HAP-1 (cell line): ENCODE measurements at regions not wholly inside any gene's neighbourhood (a gene's known extent, or its start where the extent isn't known, plus 50 kb on each side); places are given as distances from the start of the nearest gene placed in this dataset.
"Not testable (repeated sequence)": the region's sequence is repeated elsewhere in the genome, so short reads cannot be mapped to it uniquely, and the experiment has no call there.

Experiments used
- DNase-seq, 2 experiments: peaks; one replicate each; pipeline ENCODE4 v3.0.0-alpha.2; 2016 to 2020; ENCODE audit warnings: low spot score in 2 of 2
- H3K27me3 ChIP-seq: fragments of 250-450 bp; sonication (Bioruptor Pico); 2 replicates; pipeline ENCODE4 v1.5.1; 2020; ENCODE audit warnings: low read depth, mild to moderate bottlenecking, moderate library complexity
- H3K36me3 ChIP-seq: fragments of 250-450 bp; sonication (Bioruptor Pico); replicated peaks from 2 replicates; pipeline ENCODE4 v1.5.1; 2020; ENCODE audit warnings: mild to moderate bottlenecking
- H3K4me1 ChIP-seq: fragments of 250-450 bp; sonication (Bioruptor Pico); 2 replicates; pipeline ENCODE4 v1.5.1; 2020; ENCODE audit warnings: mild to moderate bottlenecking
- H3K4me3 ChIP-seq: fragments of 250-450 bp; sonication (Bioruptor Pico); 2 replicates; pipeline ENCODE4 v1.5.1; 2020; ENCODE audit warnings: mild to moderate bottlenecking, moderate library complexity
- H3K9me3 ChIP-seq: fragments of 250-450 bp; sonication (Bioruptor Pico); 2 replicates; pipeline ENCODE4 v1.5.1; 2020; ENCODE audit warnings: mild to moderate bottlenecking, moderate library complexity
- in situ Hi-C: fragments of 300-500 bp; cut with MboI; formaldehyde crosslinking; loops from 3 replicates; pipeline ENCODE4 v1.14.3; 2020; ENCODE audit warnings: low sequenced_read_pairs, inconsistent platforms, mixed read lengths

- no peaks in the 10 kb centered on the region for H3K4me1 ChIP-seq
- in situ Hi-C loops = no loop called here
- H3K36me3 ChIP-seq = no peaks in the 10 kb centered on the region
- DNase-seq = no peak
- no peak overlapping the region for H3K4me3 ChIP-seq
- no peaks in the 10 kb centered on the region for H3K9me3 ChIP-seq
- H3K27me3 ChIP-seq = no peaks in the 10 kb centered on the region
Observed at GRCh38 chr17:52986056-52986662, 827.6 kb upstream of the CA10 start.

GRCh38 chr17:52982331-52982730 is 823.8 kb upstream of the CA10 start:
- Histone ChIP-seq H3K27me3 (no peaks in the 10 kb centered on the region), H3K9me3 (no peaks in the 10 kb centered on the region), H3K36me3 (no peaks in the 10 kb centered on the region), H3K4me1 (no peaks in the 10 kb centered on the region), H3K4me3 (no peak overlapping the region)
- in situ Hi-C loops = no loop called here
- no peak for DNase-seq

GRCh38 chr17:52979921-52980320 is 821.4 kb upstream of the CA10 start:
- H3K36me3 ChIP-seq = no peaks in the 10 kb centered on the region
- H3K9me3 ChIP-seq = no peaks in the 10 kb centered on the region
- in situ Hi-C loops = no loop called here
- DNase-seq = no peak
- H3K4me1 ChIP-seq = no peaks in the 10 kb centered on the region
- H3K4me3 ChIP-seq = no peak overlapping the region
- H3K27me3 ChIP-seq = no peaks in the 10 kb centered on the region

GRCh38 chr17:52965856-52966255 is 807.3 kb upstream of the CA10 start:
- Histone ChIP-seq H3K9me3 (no peaks in the 10 kb centered on the region), H3K4me1 (no peaks in the 10 kb centered on the region), H3K4me3 (no peak overlapping the region), H3K36me3 (no peaks in the 10 kb centered on the region), H3K27me3 (no peaks in the 10 kb centered on the region)
- DNase-seq = no peak
- in situ Hi-C loops = no loop called here

- in situ Hi-C loops, H3K9me3 ChIP-seq, H3K36me3 ChIP-seq, H3K27me3 ChIP-seq, H3K4me3 ChIP-seq, DNase-seq, H3K4me1 ChIP-seq: not testable (repeated sequence)
Observed at GRCh38 chr17:52961751-52962150, 803.2 kb upstream of the CA10 start.

GRCh38 chr17:52957411-52957810 is 798.9 kb upstream of the CA10 start:
- no peaks in the 10 kb centered on the region for H3K4me1 ChIP-seq
- H3K27me3 ChIP-seq = no peaks in the 10 kb centered on the region
- in situ Hi-C loops = no loop called here
- no peaks in the 10 kb centered on the region for H3K36me3 ChIP-seq
- H3K9me3 ChIP-seq = no peaks in the 10 kb centered on the region
- H3K4me3 ChIP-seq = no peak overlapping the region
- DNase-seq = no peak

- H3K9me3 ChIP-seq = no peaks in the 10 kb centered on the region
Observed at GRCh38 chr17:52947418-52947817, 788.9 kb upstream of the CA10 start.

GRCh38 chr17:52938623-52939230 is 780.2 kb upstream of the CA10 start:
- no peaks in the 10 kb centered on the region for H3K27me3 ChIP-seq
- H3K4me3 ChIP-seq = no peak overlapping the region
- no peaks in the 10 kb centered on the region for H3K9me3 ChIP-seq
- in situ Hi-C loops = no loop called here
- no peak for DNase-seq
- H3K36me3 ChIP-seq = no peaks in the 10 kb centered on the region
- no peaks in the 10 kb centered on the region for H3K4me1 ChIP-seq

More at GRCh38 chr17:52947418-52947817, 788.9 kb upstream of the CA10 start:
- H3K36me3 ChIP-seq = no peaks in the 10 kb centered on the region
- H3K27me3 ChIP-seq = no peaks in the 10 kb centered on the region
- in situ Hi-C loops = no loop called here
- DNase-seq = no peak
- H3K4me3 ChIP-seq = no peak overlapping the region
- no peaks in the 10 kb centered on the region for H3K4me1 ChIP-seq

GRCh38 chr17:52930581-52930980 is 772.1 kb upstream of the CA10 start:
- Histone ChIP-seq H3K4me3 (no peak overlapping the region), H3K36me3 (no peaks in the 10 kb centered on the region), H3K27me3 (no peaks in the 10 kb centered on the region), H3K9me3 (no peaks in the 10 kb centered on the region), H3K4me1 (no peaks in the 10 kb centered on the region)
- in situ Hi-C loops = no loop called here
- no peak for DNase-seq

- Histone ChIP-seq H3K4me3 (no peak overlapping the region), H3K36me3 (no peaks in the 10 kb centered on the region), H3K9me3 (no peaks in the 10 kb centered on the region), H3K4me1 (no peaks in the 10 kb centered on the region), H3K27me3 (no peaks in the 10 kb centered on the region)
- no peak for DNase-seq
- in situ Hi-C loops = no loop called here
Observed at GRCh38 chr17:52930145-52930544, 771.6 kb upstream of the CA10 start.

GRCh38 chr17:52923658-52924057 is 765.1 kb upstream of the CA10 start:
- Histone ChIP-seq H3K4me3 (no peak overlapping the region), H3K36me3 (no peaks in the 10 kb centered on the region), H3K4me1 (no peaks in the 10 kb centered on the region), H3K27me3 (no peaks in the 10 kb centered on the region), H3K9me3 (no peaks in the 10 kb centered on the region)
- in situ Hi-C loops = no loop called here
- DNase-seq = no peak

- H3K9me3 ChIP-seq = 0 out of 2 replicates have a peak, but pooled peaks cover 2% of the 10 kb centered on the region
- H3K4me3 ChIP-seq = no peak overlapping the region
- DNase-seq = no peak
- H3K4me1 ChIP-seq = no peaks in the 10 kb centered on the region
- H3K27me3 ChIP-seq = no peaks in the 10 kb centered on the region
- in situ Hi-C loops = no loop called here
- H3K36me3 ChIP-seq = no peaks in the 10 kb centered on the region
Observed at GRCh38 chr17:52899235-52899634, 740.7 kb upstream of the CA10 start.

GRCh38 chr17:52895272-52895671 is 736.8 kb upstream of the CA10 start:
- no peak for DNase-seq
- H3K27me3 ChIP-seq = no peaks in the 10 kb centered on the region
- H3K4me1 ChIP-seq = no peaks in the 10 kb centered on the region
- H3K9me3 ChIP-seq = no peaks in the 10 kb centered on the region
- in situ Hi-C loops = no loop called here
- no peaks in the 10 kb centered on the region for H3K36me3 ChIP-seq
- no peak overlapping the region for H3K4me3 ChIP-seq

GRCh38 chr17:52892334-52892733 is 733.8 kb upstream of the CA10 start:
- H3K36me3 ChIP-seq = no peaks in the 10 kb centered on the region
- no peak overlapping the region for H3K4me3 ChIP-seq
- in situ Hi-C loops = no loop called here
- H3K9me3 ChIP-seq = no peaks in the 10 kb centered on the region
- H3K4me1 ChIP-seq = no peaks in the 10 kb centered on the region
- DNase-seq = no peak
- no peaks in the 10 kb centered on the region for H3K27me3 ChIP-seq

GRCh38 chr17:52885882-52886281 is 727.4 kb upstream of the CA10 start:
- in situ Hi-C loops = no loop called here
- Histone ChIP-seq H3K36me3 (no peaks in the 10 kb centered on the region), H3K4me3 (no peak overlapping the region), H3K9me3 (no peaks in the 10 kb centered on the region), H3K4me1 (no peaks in the 10 kb centered on the region), H3K27me3 (no peaks in the 10 kb centered on the region)
- DNase-seq = no peak
